GM18502 (cell line): ENCODE measurements at regions not wholly inside any gene's neighbourhood (a gene's known extent, or its start where the extent isn't known, plus 50 kb on each side); places are given as distances from the start of the nearest gene placed in this dataset.
"Not testable (repeated sequence)": the region's sequence is repeated elsewhere in the genome, so short reads cannot be mapped to it uniquely, and the experiment has no call there.

Experiments used
- ATAC-seq: cut with Tn5 transposase; IDR thresholded peaks from one replicate; pipeline ENCODE4 v1.9.1; 2021; ENCODE audit warnings: mild to moderate bottlenecking; ENCODE audit not compliant: unreplicated experiment, poor library complexity

GRCh38 chr17:36691606-36692005, 90.2 kb downstream of the MRM1 start:
- no peak for ATAC-seq

- no peak for ATAC-seq
These were observed 93.7 kb downstream of the MRM1 start for GRCh38 chr17:36695082-36695481.

- ATAC-seq, result not testable (repeated sequence)
These were observed 94.3 kb downstream of the MRM1 start for GRCh38 chr17:36695710-36696109.

- ATAC-seq, result no peak
These were observed 95.4 kb downstream of the MRM1 start for GRCh38 chr17:36696805-36697204.

GRCh38 chr17:36697903-36698530, 96.6 kb downstream of the MRM1 start:
- ATAC-seq, result no peak

GRCh38 chr17:36701429-36702099, 100.2 kb downstream of the MRM1 start:
- ATAC-seq, result no peak

GRCh38 chr17:36702636-36703035, 101.3 kb downstream of the MRM1 start:
- no peak for ATAC-seq

GRCh38 chr17:36703860-36704266, 102.5 kb downstream of the MRM1 start:
- ATAC-seq, result no peak

GRCh38 chr17:36705283-36705795, 104.0 kb downstream of the MRM1 start:
- ATAC-seq, result no peak

GRCh38 chr17:36705874-36706731, 104.7 kb downstream of the MRM1 start:
- no peak for ATAC-seq

GRCh38 chr17:36707904-36708303, 106.5 kb downstream of the MRM1 start:
- ATAC-seq, result no peak

GRCh38 chr17:36714789-36715188, 113.4 kb downstream of the MRM1 start:
- no peak for ATAC-seq

- no peak for ATAC-seq
These were observed 114.6 kb downstream of the MRM1 start for GRCh38 chr17:36715951-36716350.

- no peak for ATAC-seq
These were observed 115.7 kb downstream of the MRM1 start for GRCh38 chr17:36717088-36717487.

GRCh38 chr17:36720131-36720530, 118.7 kb downstream of the MRM1 start:
- no peak for ATAC-seq

GRCh38 chr17:36721560-36722120, 120.3 kb downstream of the MRM1 start:
- peak; percentile 10 for ATAC-seq

GRCh38 chr17:36722121-36722902, 120.9 kb downstream of the MRM1 start:
- peak; percentile 64 for ATAC-seq

GRCh38 chr17:36722903-36723263, 121.5 kb downstream of the MRM1 start:
- no peak for ATAC-seq

GRCh38 chr17:36723459-36724025, 122.2 kb downstream of the MRM1 start:
- ATAC-seq, result no peak

GRCh38 chr17:36726199-36726598, 124.8 kb downstream of the MRM1 start:
- no peak for ATAC-seq
